ENCODE measurements at regions not wholly inside any gene's neighbourhood (a gene's known extent, or its start where the extent isn't known, plus 50 kb on each side); places are given as distances from the start of the nearest gene placed in this dataset.

- H3K27ac ChIP-seq = no peak overlapping the region
- no peak for DNase-seq (ENCODE audit: low read depth, low spot score)
Observed at GRCh38 chr1:4303303-4303702, 351.1 kb upstream of the AJAP1 start.

GRCh38 chr1:4305526-4306301 is 348.7 kb upstream of the AJAP1 start:
- H3K27ac ChIP-seq = no peak overlapping the region
- DNase-seq (ENCODE audit: low read depth, low spot score) = no peak

GRCh38 chr1:4306559-4307467 is 347.6 kb upstream of the AJAP1 start:
- no peak overlapping the region for H3K27ac ChIP-seq
- no peak for DNase-seq (ENCODE audit: low read depth, low spot score)

GRCh38 chr1:4307468-4307845 is 347.0 kb upstream of the AJAP1 start:
- H3K27ac ChIP-seq = no peak overlapping the region
- DNase-seq (ENCODE audit: low read depth, low spot score) = no peak

GRCh38 chr1:4307911-4308545 is 346.4 kb upstream of the AJAP1 start:
- H3K27ac ChIP-seq = no peak overlapping the region

GRCh38 chr1:4308806-4309205 is 345.6 kb upstream of the AJAP1 start:
- no peak for DNase-seq (ENCODE audit: low read depth, low spot score)
- no peak overlapping the region for H3K27ac ChIP-seq

More at GRCh38 chr1:4307911-4308545, 346.4 kb upstream of the AJAP1 start:
- no peak for DNase-seq (ENCODE audit: low read depth, low spot score)

GRCh38 chr1:4309676-4310320 is 344.6 kb upstream of the AJAP1 start:
- no peak overlapping the region for H3K27ac ChIP-seq
- no peak for DNase-seq (ENCODE audit: low read depth, low spot score)

- no peak for DNase-seq (ENCODE audit: low read depth, low spot score)
Observed at GRCh38 chr1:4310396-4310923, 343.9 kb upstream of the AJAP1 start.

GRCh38 chr1:4312024-4312423 is 342.4 kb upstream of the AJAP1 start:
- H3K27ac ChIP-seq = no peak overlapping the region
- DNase-seq (ENCODE audit: low read depth, low spot score) = no peak

More at GRCh38 chr1:4310396-4310923, 343.9 kb upstream of the AJAP1 start:
- no peak overlapping the region for H3K27ac ChIP-seq

- no peak for DNase-seq (ENCODE audit: low read depth, low spot score)
- H3K27ac ChIP-seq = no peak overlapping the region
Observed at GRCh38 chr1:4315202-4315601, 339.2 kb upstream of the AJAP1 start.

GRCh38 chr1:4317207-4317606 is 337.2 kb upstream of the AJAP1 start:
- no peak overlapping the region for H3K27ac ChIP-seq
- no peak for DNase-seq (ENCODE audit: low read depth, low spot score)

GRCh38 chr1:4318720-4319119 is 335.7 kb upstream of the AJAP1 start:
- H3K27ac ChIP-seq = no peak overlapping the region
- DNase-seq (ENCODE audit: low read depth, low spot score) = no peak

- no peak overlapping the region for H3K27ac ChIP-seq
- DNase-seq (ENCODE audit: low read depth, low spot score) = no peak
Observed at GRCh38 chr1:4319496-4319895, 334.9 kb upstream of the AJAP1 start.

- no peak for DNase-seq (ENCODE audit: low read depth, low spot score)
- H3K27ac ChIP-seq = no peak overlapping the region
Observed at GRCh38 chr1:4322881-4323280, 331.5 kb upstream of the AJAP1 start.

- H3K27ac ChIP-seq = no peak overlapping the region
- no peak for DNase-seq (ENCODE audit: low read depth, low spot score)
Observed at GRCh38 chr1:4323309-4323708, 331.1 kb upstream of the AJAP1 start.

GRCh38 chr1:4324525-4324924 is 329.9 kb upstream of the AJAP1 start:
- DNase-seq (ENCODE audit: low read depth, low spot score) = no peak
- H3K27ac ChIP-seq = no peak overlapping the region

- no peak for DNase-seq (ENCODE audit: low read depth, low spot score)
- no peak overlapping the region for H3K27ac ChIP-seq
Observed at GRCh38 chr1:4327142-4327541, 327.3 kb upstream of the AJAP1 start.

- no peak overlapping the region for H3K27ac ChIP-seq
- no peak for DNase-seq (ENCODE audit: low read depth, low spot score)
Observed at GRCh38 chr1:4328402-4329071, 325.9 kb upstream of the AJAP1 start.
